ENCODE measurements at regions not wholly inside any gene's neighbourhood (a gene's known extent, or its start where the extent isn't known, plus 50 kb on each side); places are given as distances from the start of the nearest gene placed in this dataset.

GRCh38 chr20:55160996-55161395 lies 685.6 kb downstream of the DOK5 start:
- TF ChIP-seq CTCF (IDR thresholded peaks at IDR 0.05) = no peak
- no peak for TF ChIP-seq POLR2AphosphoS5 (IDR thresholded peaks at IDR 0.05)
- no peak for TF ChIP-seq POLR2A (IDR thresholded peaks at IDR 0.05; ENCODE audit: low read depth)
- TF ChIP-seq EP300 (IDR thresholded peaks at IDR 0.05) = no peak

Measured in esophagus muscularis mucosa (tissue), 4 donors.